K562 (cell line): ENCODE measurements at regions not wholly inside any gene's neighbourhood (a gene's known extent, or its start where the extent isn't known, plus 50 kb on each side); places are given as distances from the start of the nearest gene placed in this dataset.

Source experiments
- ATAC-seq: fragments of 200-7000 bp; cut with Tn5 transposase; 3 replicates; pipeline ENCODE4 v1.9.1; 2020; ENCODE audit warnings: moderate library complexity
- BruUV-seq: library from RNA; stranded (reverse); fragments of 400-500 nt; replicated peaks from 2 replicates; lab custom pipeline; 2021; lab: Mats Ljungman, UMichigan
- CTCF ChIA-PET: fragments of 300-600 bp; formaldehyde crosslinking; extraction: SDS; loops from one replicate; lab custom pipeline; 2021; ENCODE audit warnings: low intra/inter-chr PET ratio; lab: Yijun Ruan, JAX
- POLR2A ChIA-PET: fragments of 300-600, 350-650 bp; sonication (Branson Sonifier 250); formaldehyde crosslinking; extraction: SDS; loops from one replicate; lab custom pipeline; 2021; ENCODE audit warnings: antibody characterized with exemption, inconsistent platforms; lab: Yijun Ruan, JAX
- DNase-seq, 4 experiments: peaks; one replicate each; pipeline versions ENCODE4 v3.0.0 to v3.0.0-alpha.2; 2011 to 2018; ENCODE audit warnings: low spot score in 3 of 4, mixed read lengths in 3 of 4; ENCODE audit errors: extremely low read depth in 1 of 4
- FAIRE-seq: peaks from 2 replicates; lab custom pipeline; 2011; peaks lifted over from hg19 to GRCh38; lab: Jason Lieb, UNC
- H2AFZ ChIP-seq: 2 replicates; pipeline ENCODE4 v1.6.0; 2011; ENCODE audit warnings: low read depth, low read length, control low read depth, inconsistent platforms
- H3K27ac ChIP-seq: fragments of 200-600 bp; 3 replicates; pipeline ENCODE4 v1.8.0; 2011; ENCODE audit warnings: low read depth, mild to moderate bottlenecking, control low read depth, inconsistent platforms, low read length, moderate library complexity, mixed read lengths; ENCODE audit errors: extremely low read depth
- H3K27me3 ChIP-seq, 2 experiments: fragments of 300-600 bp in 1 of 2; 2 replicates in 1 of 2; 3 replicates in 1 of 2; pipeline versions ENCODE4 v1.6.0 to v1.8.0; 2011; ENCODE audit warnings: inconsistent platforms in 2 of 2, low read length in 2 of 2, mild to moderate bottlenecking in 1 of 2, mixed read lengths in 1 of 2, moderate library complexity in 1 of 2; ENCODE audit not compliant: control insufficient read depth in 2 of 2, insufficient read depth in 2 of 2
- H3K36me3 ChIP-seq: fragments of 300-600 bp; 3 replicates; pipeline ENCODE4 v1.8.0; 2011; ENCODE audit warnings: mild to moderate bottlenecking, low read length, inconsistent platforms; ENCODE audit not compliant: control insufficient read depth, insufficient read depth
- H3K4me1 ChIP-seq, 2 experiments: fragments of 200-600 bp in 1 of 2; replicated peaks in 1 of 2; 2 replicates in 1 of 2; 3 replicates in 1 of 2; pipeline versions ENCODE4 v1.5.1 to v1.8.0; 2011; ENCODE audit warnings: inconsistent platforms in 2 of 2, low read length in 2 of 2, mild to moderate bottlenecking in 1 of 2, mixed read lengths in 1 of 2, moderate library complexity in 1 of 2; ENCODE audit not compliant: control insufficient read depth in 2 of 2, insufficient read depth in 2 of 2
- H3K4me2 ChIP-seq: 2 replicates; pipeline ENCODE4 v1.6.1; 2011; ENCODE audit warnings: low read length, control low read depth, inconsistent platforms, mixed read lengths; ENCODE audit not compliant: insufficient read depth
- H3K4me3 ChIP-seq: fragments of 200-600 bp; sonication (generic), shearing (Covaris generic); 2 replicates; pipeline ENCODE4 v1.5.1; 2016; ENCODE audit warnings: control low read depth, inconsistent platforms
- H3K79me2 ChIP-seq: fragments of 200-600 bp; 3 replicates; pipeline ENCODE4 v1.8.0; 2011; ENCODE audit warnings: low read length, inconsistent platforms; ENCODE audit not compliant: control insufficient read depth, insufficient read depth
- H3K9ac ChIP-seq, 2 experiments: 2 replicates each; pipeline versions ENCODE4 v1.6.0 to v1.6.1; 2011; ENCODE audit warnings: low read depth in 2 of 2, low read length in 2 of 2, control low read depth in 1 of 2, inconsistent platforms in 1 of 2, mild to moderate bottlenecking in 1 of 2, mixed read lengths in 1 of 2; ENCODE audit not compliant: insufficient read depth in 1 of 2
- H3K9me1 ChIP-seq: one replicate; pipeline ENCODE4 v1.6.0; 2011; ENCODE audit warnings: inconsistent platforms, mild to moderate bottlenecking, low read length, moderate library complexity; ENCODE audit not compliant: control insufficient read depth, insufficient read depth
- H3K9me3 ChIP-seq: replicated peaks from 2 replicates; pipeline ENCODE4 v1.5.1; 2011; ENCODE audit warnings: low read depth, low read length, inconsistent platforms; ENCODE audit not compliant: control insufficient read depth, insufficient read depth
- H4K20me1 ChIP-seq: replicated peaks from 2 replicates; pipeline ENCODE4 v1.6.1; 2011; ENCODE audit warnings: low read length, inconsistent platforms, mixed read lengths; ENCODE audit not compliant: control insufficient read depth, insufficient read depth
- CCAR2 ChIP-seq: fragments of 200-400 bp; formaldehyde crosslinking; IDR thresholded peaks from 2 replicates; pipeline ENCODE4 v1.6.1; 2017; ENCODE audit warnings: mild to moderate bottlenecking, low read depth, low read length
- DIDO1 ChIP-seq: fragments of 450-650 bp; IDR thresholded peaks from 2 replicates; pipeline ENCODE4 v1.6.1; 2016; ENCODE audit warnings: low read depth, missing biosample characterization, missing genetic modification characterization
- KLF1 ChIP-seq: fragments of 450-650 bp; IDR thresholded peaks from 2 replicates; pipeline ENCODE4 v1.6.1; 2016; ENCODE audit warnings: missing genetic modification characterization, missing compliant biosample characterization
- LARP7 ChIP-seq: fragments of 450-650 bp; IDR thresholded peaks from 2 replicates; pipeline ENCODE4 v1.6.1; 2016
- MTA1 ChIP-seq: fragments of 450-650 bp; IDR thresholded peaks from 2 replicates; pipeline ENCODE4 v1.6.1; 2017; ENCODE audit warnings: borderline replicate concordance
- NCOA2 ChIP-seq, 2 experiments: fragments of 450-650 bp; IDR thresholded peaks; 2 replicates each; pipeline ENCODE4 v1.6.1; 2018; ENCODE audit warnings: mild to moderate bottlenecking in 2 of 2, moderate library complexity in 1 of 2; ENCODE audit not compliant: partially characterized antibody in 2 of 2
- NR1H2 ChIP-seq: sonication (generic); formaldehyde crosslinking; IDR thresholded peaks from 2 replicates; pipeline ENCODE4 v1.4.0; 2020; ENCODE audit warnings: mild to moderate bottlenecking, missing genetic modification reagents
- PYGO2 ChIP-seq: fragments of 450-650 bp; IDR thresholded peaks from 2 replicates; pipeline ENCODE4 v1.6.1; 2016; ENCODE audit warnings: mild to moderate bottlenecking, missing genetic modification characterization, moderate library complexity, missing compliant biosample characterization
- TFAP4 ChIP-seq: sonication (generic); formaldehyde crosslinking; IDR thresholded peaks from 2 replicates; pipeline ENCODE4 v1.8.0; 2022; ENCODE audit warnings: missing genetic modification reagents, mild to moderate bottlenecking, moderate library complexity, borderline replicate concordance
- TGIF2 ChIP-seq: sonication (generic); formaldehyde crosslinking; IDR thresholded peaks from 2 replicates; pipeline ENCODE4 v1.8.1; 2022; ENCODE audit warnings: mild to moderate bottlenecking, missing genetic modification reagents, moderate library complexity
- WGBS: fragments of 100-300 bp; shearing (Covaris generic); methylation state at CpG from one replicate; pipeline ENCODE4 v1.1.6; 2016; ENCODE audit warnings: low coverage, mixed read lengths; ENCODE audit not compliant: insufficient coverage; ENCODE audit errors: missing lambda C conversion rate; 5-methylcytosine and 5-hydroxymethylcytosine counted together
- in situ Hi-C: fragments of 300-500 bp; cut with MboI; formaldehyde crosslinking; loops from 4 replicates; pipeline ENCODE4 v1.15.0; 2018; ENCODE audit warnings: inconsistent platforms, mixed read lengths
- intact Hi-C: fragments of 100-400 bp; cut with micrococcal nuclease; formaldehyde crosslinking; loops from 2 replicates; pipeline ENCODE4 v1.14.2; 2022

- intact Hi-C loops (no loop called here), in situ Hi-C loops (no loop called here)
- Histone ChIP-seq H3K27me3 (no peaks in the 10 kb centered on the region), H3K79me2 (no peaks in the 10 kb centered on the region), H3K4me3 (no peak overlapping the region), H3K9ac (no peak overlapping the region), H3K4me2 (no peak overlapping the region), H3K9me3 (no peaks in the 10 kb centered on the region), H3K9me1 (no peaks in the 10 kb centered on the region), H3K27ac (no peak overlapping the region), H2AFZ (no peak overlapping the region), H3K36me3 (no peaks in the 10 kb centered on the region), H3K4me1 (no peaks in the 10 kb centered on the region), H4K20me1 (no peaks in the 10 kb centered on the region)
- 0% methylated on average over 2 of the region's 2 CpGs for WGBS
- no TSS peak for BruUV-seq
- POLR2A ChIA-PET = no interaction called here
- ATAC-seq (no peak), FAIRE-seq (no peak), DNase-seq (no peak)
- TF ChIP-seq MTA1 (no peak), PYGO2 (tag) (no peak), DIDO1 (tag) (no peak), TFAP4 (CRISPR knock-in tag) (no peak), NCOA2 (IDR thresholded peaks at IDR 0.05; ENCODE audit: partially characterized antibody in 2 of 2) (no peak), KLF1 (tag) (no peak), LARP7 (no peak), NR1H2 (CRISPR knock-in tag) (no peak), TGIF2 (CRISPR knock-in tag) (no peak), CCAR2 (no peak)
- CTCF ChIA-PET = no interaction called here
Observed at GRCh38 chr6:71649915-71650314, 236.4 kb upstream of the RIMS1 start.
